DOHH2 (cell line): ENCODE measurements at regions not wholly inside any gene's neighbourhood (a gene's known extent, or its start where the extent isn't known, plus 50 kb on each side); places are given as distances from the start of the nearest gene placed in this dataset.

Source experiments
- H3F3A ChIP-seq: fragments of 200-600 bp; sonication (generic), shearing (Covaris generic); 2 replicates; pipeline ENCODE4 v1.6.0; 2016; ENCODE audit warnings: antibody characterized with exemption, mild to moderate bottlenecking; ENCODE audit not compliant: control insufficient read depth, insufficient read depth
- H3K27ac ChIP-seq: fragments of 200-600 bp; sonication (generic); 2 replicates; pipeline ENCODE4 v1.5.1; 2014; ENCODE audit warnings: low read depth, mild to moderate bottlenecking, low read length, moderate library complexity
- H3K27me3 ChIP-seq: fragments of 200-600 bp; sonication (generic); 2 replicates; pipeline ENCODE4 v1.6.1; 2014; ENCODE audit warnings: mild to moderate bottlenecking, low read length, mixed read lengths; ENCODE audit not compliant: control insufficient read depth
- H3K36me3 ChIP-seq: fragments of 200-600 bp; sonication (generic); 2 replicates; pipeline ENCODE4 v1.6.1; 2014; ENCODE audit warnings: mild to moderate bottlenecking, low read length, moderate library complexity, mixed read lengths; ENCODE audit not compliant: control insufficient read depth
- H3K4me1 ChIP-seq: fragments of 200-600 bp; sonication (generic); 2 replicates; pipeline ENCODE4 v1.6.1; 2014; ENCODE audit warnings: mild to moderate bottlenecking, low read length, mixed read lengths; ENCODE audit not compliant: control insufficient read depth
- H3K4me2 ChIP-seq: fragments of 200-600 bp; sonication (generic); 2 replicates; pipeline ENCODE4 v1.6.0; 2014; ENCODE audit warnings: mild to moderate bottlenecking, low read length, moderate library complexity
- H3K4me3 ChIP-seq: fragments of 200-600 bp; sonication (generic); 2 replicates; pipeline ENCODE4 v1.5.1; 2014; ENCODE audit warnings: mild to moderate bottlenecking, low read length, mixed read lengths
- H3K79me2 ChIP-seq: fragments of 200-600 bp; sonication (generic); 2 replicates; pipeline ENCODE4 v1.6.1; 2014; ENCODE audit warnings: mild to moderate bottlenecking, low read length, mixed read lengths; ENCODE audit not compliant: control insufficient read depth
- H3K9me2 ChIP-seq: fragments of 200-600 bp; sonication (generic); replicated peaks from 2 replicates; pipeline ENCODE4 v1.6.1; 2014; ENCODE audit warnings: mild to moderate bottlenecking, low read length, mixed read lengths; ENCODE audit not compliant: control insufficient read depth
- H3K9me3 ChIP-seq: fragments of 200-600 bp; sonication (generic); 2 replicates; pipeline ENCODE4 v1.6.1; 2014; ENCODE audit warnings: antibody characterized with exemption, low read length, mixed read lengths; ENCODE audit not compliant: control insufficient read depth, insufficient read depth
- H4K20me1 ChIP-seq: fragments of 200-600 bp; sonication (generic); 2 replicates; pipeline ENCODE4 v1.6.0; 2014; ENCODE audit warnings: low read depth, mild to moderate bottlenecking, antibody characterized with exemption, low read length, moderate library complexity; ENCODE audit not compliant: control insufficient read depth, insufficient read depth
- CTCF ChIP-seq: fragments of 200-600 bp; sonication (generic); IDR thresholded peaks from one replicate; pipeline ENCODE4 v1.5.1; 2014; ENCODE audit warnings: antibody characterized with exemption, mild to moderate bottlenecking, low read depth, low read length; ENCODE audit not compliant: poor library complexity, severe bottlenecking
- EZH2phosphoT487 ChIP-seq: fragments of 200-600 bp; sonication (generic); IDR thresholded peaks from 2 replicates; pipeline ENCODE4 v1.6.1; 2017; ENCODE audit warnings: borderline replicate concordance, mild to moderate bottlenecking, antibody characterized with exemption, low read length, moderate library complexity, mixed read lengths

GRCh38 chr15:81548365-81549130, 174.5 kb upstream of the TMC3 start:
- no peaks in the 10 kb centered on the region for H3K79me2 ChIP-seq
- no peaks in the 10 kb centered on the region for H3K9me3 ChIP-seq
- no peaks in the 10 kb centered on the region for H3K9me2 ChIP-seq
- H3K27me3 ChIP-seq = no peaks in the 10 kb centered on the region
- no peaks in the 10 kb centered on the region for H3K4me1 ChIP-seq
- no peaks in the 10 kb centered on the region for H3K36me3 ChIP-seq
- no peak overlapping the region for H3K4me3 ChIP-seq
- H3K27ac ChIP-seq = no peak overlapping the region
- H4K20me1 ChIP-seq = no peaks in the 10 kb centered on the region
- TF ChIP-seq CTCF (no peak), EZH2phosphoT487 (no peak)
- no peaks in the 10 kb centered on the region for H3F3A ChIP-seq
- H3K4me2 ChIP-seq = no peak overlapping the region

- Histone ChIP-seq H3K4me2 (no peak overlapping the region), H3K9me3 (no peaks in the 10 kb centered on the region), H3K9me2 (no peaks in the 10 kb centered on the region), H3F3A (no peaks in the 10 kb centered on the region), H3K4me3 (no peak overlapping the region), H3K79me2 (no peaks in the 10 kb centered on the region), H3K4me1 (no peaks in the 10 kb centered on the region), H3K36me3 (no peaks in the 10 kb centered on the region), H3K27ac (no peak overlapping the region), H3K27me3 (no peaks in the 10 kb centered on the region), H4K20me1 (no peaks in the 10 kb centered on the region)
- TF ChIP-seq CTCF = no peak
- TF ChIP-seq EZH2phosphoT487 = no peak
These were observed 173.6 kb upstream of the TMC3 start for GRCh38 chr15:81547521-81548132.

GRCh38 chr15:81544385-81544784, 170.4 kb upstream of the TMC3 start:
- Histone ChIP-seq H3F3A (no peaks in the 10 kb centered on the region), H3K4me3 (no peak overlapping the region), H3K79me2 (no peaks in the 10 kb centered on the region), H3K36me3 (no peaks in the 10 kb centered on the region), H4K20me1 (no peaks in the 10 kb centered on the region), H3K27me3 (no peaks in the 10 kb centered on the region), H3K27ac (no peak overlapping the region), H3K9me2 (no peaks in the 10 kb centered on the region), H3K9me3 (no peaks in the 10 kb centered on the region), H3K4me2 (no peak overlapping the region), H3K4me1 (no peaks in the 10 kb centered on the region)
- no peak for TF ChIP-seq CTCF
- TF ChIP-seq EZH2phosphoT487 = no peak
